ENCODE measurements at regions not wholly inside any gene's neighbourhood (a gene's known extent, or its start where the extent isn't known, plus 50 kb on each side); places are given as distances from the start of the nearest gene placed in this dataset.
"Not testable (repeated sequence)": the region's sequence is repeated elsewhere in the genome, so short reads cannot be mapped to it uniquely, and the experiment has no call there.

GRCh38 chr7:51382243-51382642 is 65.6 kb upstream of the COBL start:
- DNase-seq; H3K27ac ChIP-seq; H3K27me3 ChIP-seq (replicated peaks); in situ Hi-C loops (cut with HindIII; ENCODE audit: low pct_ligation_motif_present, low sequenced_read_pairs); H3K4me3 ChIP-seq (ENCODE audit: low read depth, low read length); H3K36me3 ChIP-seq (replicated peaks): not testable (repeated sequence)

DNA sequence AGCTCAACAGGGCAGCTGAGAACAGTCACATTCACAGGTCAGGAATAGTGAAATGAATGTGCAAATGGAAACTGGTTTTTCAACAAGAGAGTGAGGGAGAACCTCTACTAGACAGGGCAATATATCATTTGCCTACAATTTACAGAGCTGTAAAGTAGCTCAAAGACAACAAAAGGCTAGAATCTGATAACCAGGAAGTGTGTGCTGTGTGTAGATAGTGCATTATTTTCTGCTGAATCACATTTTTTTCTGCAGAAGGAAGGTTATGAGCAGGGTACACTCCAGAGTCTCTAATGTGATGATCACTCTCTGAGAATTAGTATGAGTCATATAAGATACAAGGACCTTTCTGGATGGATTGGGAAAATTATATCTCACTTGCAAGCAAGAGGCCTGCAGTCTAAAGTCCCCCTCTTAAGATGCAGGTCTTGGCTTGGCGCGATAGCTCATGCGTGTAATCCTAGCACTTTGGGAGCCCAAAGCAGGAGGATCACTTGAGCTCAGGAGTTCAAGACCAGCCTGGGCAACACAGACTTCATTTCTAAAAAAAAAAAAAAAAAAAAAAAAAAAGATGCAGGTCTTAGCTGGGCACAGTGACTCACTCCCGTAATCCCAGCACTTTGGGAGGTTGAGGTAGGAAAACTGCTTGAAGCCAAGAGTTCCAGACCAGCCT is 59.9 kb upstream of the COBL start:
- no peak overlapping the region for H3K27ac ChIP-seq
- H3K4me3 ChIP-seq (ENCODE audit: low read depth, low read length), result no peak overlapping the region
- H3K36me3 ChIP-seq (replicated peaks), result no peaks in the 10 kb centered on the region
- in situ Hi-C loops (cut with HindIII; ENCODE audit: low pct_ligation_motif_present, low sequenced_read_pairs), result no loop called here
- TF ChIP-seq, protein P1, sequence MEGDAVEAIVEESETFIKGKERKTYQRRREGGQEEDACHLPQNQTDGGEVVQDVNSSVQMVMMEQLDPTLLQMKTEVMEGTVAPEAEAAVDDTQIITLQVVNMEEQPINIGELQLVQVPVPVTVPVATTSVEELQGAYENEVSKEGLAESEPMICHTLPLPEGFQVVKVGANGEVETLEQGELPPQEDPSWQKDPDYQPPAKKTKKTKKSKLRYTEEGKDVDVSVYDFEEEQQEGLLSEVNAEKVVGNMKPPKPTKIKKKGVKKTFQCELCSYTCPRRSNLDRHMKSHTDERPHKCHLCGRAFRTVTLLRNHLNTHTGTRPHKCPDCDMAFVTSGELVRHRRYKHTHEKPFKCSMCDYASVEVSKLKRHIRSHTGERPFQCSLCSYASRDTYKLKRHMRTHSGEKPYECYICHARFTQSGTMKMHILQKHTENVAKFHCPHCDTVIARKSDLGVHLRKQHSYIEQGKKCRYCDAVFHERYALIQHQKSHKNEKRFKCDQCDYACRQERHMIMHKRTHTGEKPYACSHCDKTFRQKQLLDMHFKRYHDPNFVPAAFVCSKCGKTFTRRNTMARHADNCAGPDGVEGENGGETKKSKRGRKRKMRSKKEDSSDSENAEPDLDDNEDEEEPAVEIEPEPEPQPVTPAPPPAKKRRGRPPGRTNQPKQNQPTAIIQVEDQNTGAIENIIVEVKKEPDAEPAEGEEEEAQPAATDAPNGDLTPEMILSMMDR (IDR thresholded peaks at IDR 0.05; ENCODE audit: low read depth, low read length, missing control alignments), result no peak
- peak; percentile 47 for DNase-seq
- no peaks in the 10 kb centered on the region for H3K27me3 ChIP-seq (replicated peaks)

DNA sequence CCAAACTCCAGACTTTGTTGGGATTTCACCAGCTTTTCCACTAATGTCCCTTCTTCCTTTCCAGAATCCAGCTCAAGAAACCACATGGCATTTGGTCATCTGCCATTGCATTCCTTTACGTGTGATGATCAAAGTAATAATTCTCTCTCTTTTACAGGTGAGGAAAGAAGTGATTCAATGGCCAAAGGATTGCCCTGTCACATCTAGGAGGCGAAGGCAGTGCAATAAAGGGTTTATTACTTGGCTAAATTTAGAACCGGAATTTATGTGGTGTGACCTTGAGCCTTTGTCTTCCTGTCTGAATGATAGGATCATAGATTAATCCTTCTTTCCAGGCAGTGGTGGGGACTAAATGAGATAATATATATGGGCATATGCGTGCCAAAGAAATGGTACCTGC is 58.3 kb upstream of the COBL start:
- in situ Hi-C loops (cut with HindIII; ENCODE audit: low pct_ligation_motif_present, low sequenced_read_pairs), result no loop called here
- DNase-seq, result no peak
- Histone ChIP-seq H3K27ac (no peak overlapping the region), H3K4me3 (ENCODE audit: low read depth, low read length) (no peak overlapping the region), H3K36me3 (replicated peaks) (no peaks in the 10 kb centered on the region), H3K27me3 (replicated peaks) (no peaks in the 10 kb centered on the region)
- TF ChIP-seq, protein P1 (IDR thresholded peaks at IDR 0.05; ENCODE audit: low read depth, low read length, missing control alignments), result no peak

- H3K27ac ChIP-seq; DNase-seq; H3K27me3 ChIP-seq (replicated peaks); H3K4me3 ChIP-seq (ENCODE audit: low read depth, low read length); in situ Hi-C loops (cut with HindIII; ENCODE audit: low pct_ligation_motif_present, low sequenced_read_pairs); H3K36me3 ChIP-seq (replicated peaks): not testable (repeated sequence)
Observed at GRCh38 chr7:51373607-51374006, 57.0 kb upstream of the COBL start.

DNA sequence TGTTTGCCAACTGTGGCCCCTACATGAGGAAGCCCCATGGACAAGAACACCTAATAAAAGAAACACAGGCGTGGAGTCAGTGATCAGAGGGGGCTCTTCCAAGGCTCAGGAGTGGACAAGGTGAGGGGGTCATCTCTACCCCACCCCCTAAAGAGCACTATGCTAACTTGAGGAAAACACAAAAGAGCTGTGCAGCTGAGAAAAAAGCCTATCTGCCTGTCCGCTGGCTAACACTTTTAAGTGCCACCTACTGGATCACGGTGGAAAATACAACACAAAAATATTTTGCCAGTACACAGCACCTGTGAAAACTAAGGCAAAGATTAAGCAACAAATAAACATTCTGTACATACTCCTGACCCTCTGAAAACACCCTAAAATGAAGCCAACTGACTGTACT is 53.1 kb upstream of the COBL start:
- in situ Hi-C loops (cut with HindIII; ENCODE audit: low pct_ligation_motif_present, low sequenced_read_pairs), result no loop called here
- peak; percentile 28 for DNase-seq
- Histone ChIP-seq H3K4me3 (ENCODE audit: low read depth, low read length) (no peak overlapping the region), H3K36me3 (replicated peaks) (no peaks in the 10 kb centered on the region), H3K27me3 (replicated peaks) (no peaks in the 10 kb centered on the region), H3K27ac (no peak overlapping the region)
- TF ChIP-seq, protein P1 (IDR thresholded peaks at IDR 0.05; ENCODE audit: low read depth, low read length, missing control alignments), result peak; percentile 54

- H3K27ac ChIP-seq; in situ Hi-C loops (cut with HindIII; ENCODE audit: low pct_ligation_motif_present, low sequenced_read_pairs); H3K36me3 ChIP-seq (replicated peaks); H3K4me3 ChIP-seq (ENCODE audit: low read depth, low read length); H3K27me3 ChIP-seq (replicated peaks); DNase-seq: not testable (repeated sequence)
Observed at GRCh38 chr7:51369228-51369627, 52.6 kb upstream of the COBL start.

- Histone ChIP-seq H3K27me3 (replicated peaks) (no peaks in the 10 kb centered on the region), H3K4me3 (ENCODE audit: low read depth, low read length) (no peak overlapping the region), H3K27ac (no peak overlapping the region), H3K36me3 (replicated peaks) (no peaks in the 10 kb centered on the region)
- in situ Hi-C loops (cut with HindIII; ENCODE audit: low pct_ligation_motif_present, low sequenced_read_pairs), result no loop called here
- TF ChIP-seq, protein P1 (IDR thresholded peaks at IDR 0.05; ENCODE audit: low read depth, low read length, missing control alignments), result no peak
- no peak for DNase-seq
Observed at GRCh38 chr7:51368334-51368733, 51.7 kb upstream of the COBL start.

Data from brain microvascular endothelial cell (primary cell).